LNCaP clone FGC (cell line): ENCODE measurements at regions not wholly inside any gene's neighbourhood (a gene's known extent, or its start where the extent isn't known, plus 50 kb on each side); places are given as distances from the start of the nearest gene placed in this dataset.

ENCODE experiments used
- DNase-seq: peaks from one replicate; pipeline ENCODE4 v3.0.0-alpha.2; 2011; ENCODE audit warnings: low read depth
- H3K4me3 ChIP-seq: 2 replicates; pipeline ENCODE4 v1.5.1; 2011; ENCODE audit warnings: mild to moderate bottlenecking, low read depth, low read length, control low read depth
- CTCF ChIP-seq: IDR thresholded peaks from 2 replicates; pipeline ENCODE4 v1.5.1; 2012; ENCODE audit warnings: mild to moderate bottlenecking; ENCODE audit not compliant: control insufficient read depth, insufficient read depth; ENCODE audit errors: extremely low read depth

DNA sequence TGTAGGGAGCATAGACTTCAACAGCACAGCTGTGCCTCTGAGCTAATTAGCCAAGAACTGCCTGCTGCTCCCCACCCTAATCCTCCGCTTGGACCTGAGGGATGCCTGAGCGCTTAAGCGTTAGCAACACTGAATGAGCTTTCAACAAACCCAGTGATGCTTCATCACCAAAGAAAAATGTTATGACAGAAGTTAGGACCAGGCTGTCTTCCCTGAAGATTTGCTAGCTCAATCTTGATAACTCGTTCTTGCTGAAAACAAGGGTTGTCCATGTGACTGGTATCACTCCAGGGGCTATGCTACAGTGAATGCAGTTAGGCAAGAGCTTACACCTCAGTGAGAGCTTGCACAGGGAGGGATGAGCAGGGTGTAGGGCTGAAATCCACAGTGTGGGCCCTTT lies 190.7 kb upstream of the SIX2 start:
- no peak for DNase-seq
- H3K4me3 ChIP-seq: no peak overlapping the region
- no peak for TF ChIP-seq CTCF

DNA sequence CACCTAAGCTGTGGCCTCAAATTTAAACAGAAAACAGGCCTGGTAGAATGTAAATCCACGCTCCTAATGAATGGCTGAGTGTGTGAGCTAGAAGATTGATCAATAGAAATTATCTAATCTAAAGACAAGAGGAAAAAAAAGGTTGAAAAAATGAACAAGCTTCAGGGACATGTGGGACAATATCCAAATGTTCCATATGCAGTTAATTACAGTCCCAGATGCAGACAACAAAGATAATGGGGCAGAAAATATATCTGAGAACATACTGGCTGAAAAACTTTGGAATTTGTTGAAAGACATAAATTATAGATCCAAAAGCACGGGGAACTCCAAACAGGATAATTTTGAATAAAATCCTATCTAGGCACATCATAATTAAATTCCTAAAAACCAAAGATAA lies 186.7 kb upstream of the SIX2 start:
- DNase-seq: no peak
- TF ChIP-seq CTCF: no peak
- no peak overlapping the region for H3K4me3 ChIP-seq

DNA sequence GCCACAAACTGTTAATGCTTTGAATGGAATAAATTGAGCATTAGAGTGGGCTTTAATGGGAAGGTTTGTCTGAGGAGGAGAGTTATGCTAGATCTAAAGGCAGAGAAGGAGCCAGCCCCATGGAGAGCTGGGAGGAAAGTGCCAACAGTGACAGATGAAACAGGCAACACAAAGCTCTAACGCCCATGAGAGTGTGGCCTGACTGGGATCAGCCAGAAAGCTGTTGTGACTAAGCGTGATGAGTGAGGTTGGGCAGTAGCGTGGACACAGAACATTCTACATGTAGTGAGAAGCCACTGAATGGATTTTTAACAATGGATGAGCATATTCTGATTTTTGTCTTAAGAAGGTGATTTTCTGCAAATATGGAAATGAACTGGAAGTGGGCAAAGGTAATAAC lies 185.3 kb upstream of the SIX2 start:
- no peak for TF ChIP-seq CTCF
- no peak for DNase-seq
- H3K4me3 ChIP-seq: no peak overlapping the region

- TF ChIP-seq CTCF: no peak
- H3K4me3 ChIP-seq: no peak overlapping the region
- DNase-seq: no peak
These were observed 184.3 kb upstream of the SIX2 start for GRCh38 chr2:45193581-45193980.

DNA sequence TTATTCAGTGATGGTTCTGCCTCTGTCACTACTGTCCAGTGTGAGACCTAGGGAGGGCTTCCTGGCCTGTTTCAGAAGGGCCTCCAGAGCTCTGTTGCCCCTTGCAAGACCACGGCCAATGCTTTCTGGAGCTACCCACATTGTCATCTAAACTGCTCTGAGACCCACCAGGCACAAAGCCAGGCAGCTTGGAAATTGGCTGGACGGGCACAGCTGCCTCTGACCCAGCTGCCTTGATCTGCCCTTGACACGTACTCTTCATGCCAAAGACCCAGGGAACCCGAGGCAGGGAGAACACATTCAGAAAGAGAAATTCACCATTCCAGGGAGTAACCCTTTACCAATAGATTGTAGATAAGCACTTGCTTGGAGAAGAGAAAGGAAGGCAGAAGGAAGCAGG lies 183.7 kb upstream of the SIX2 start:
- no peak overlapping the region for H3K4me3 ChIP-seq
- TF ChIP-seq CTCF: no peak
- no peak for DNase-seq

DNA sequence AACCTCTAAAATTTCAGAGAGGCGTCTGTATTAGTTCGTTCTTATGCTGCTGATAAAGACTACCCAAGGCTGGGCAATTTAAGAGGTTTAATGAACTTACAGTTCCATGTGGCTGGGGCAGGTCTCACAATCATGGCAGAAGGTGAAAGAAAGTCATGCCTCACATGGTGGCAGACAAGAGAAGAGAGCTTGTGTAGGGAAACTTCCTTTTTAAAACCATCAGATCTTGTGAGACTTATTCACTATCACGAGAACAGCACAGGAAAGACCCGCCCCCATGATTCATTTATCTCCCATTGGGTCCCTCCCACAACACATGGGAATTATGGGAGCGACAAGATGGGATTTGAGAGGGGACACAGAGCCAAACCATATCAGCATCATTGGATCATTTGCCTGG lies 183.2 kb upstream of the SIX2 start:
- TF ChIP-seq CTCF: no peak

DNA sequence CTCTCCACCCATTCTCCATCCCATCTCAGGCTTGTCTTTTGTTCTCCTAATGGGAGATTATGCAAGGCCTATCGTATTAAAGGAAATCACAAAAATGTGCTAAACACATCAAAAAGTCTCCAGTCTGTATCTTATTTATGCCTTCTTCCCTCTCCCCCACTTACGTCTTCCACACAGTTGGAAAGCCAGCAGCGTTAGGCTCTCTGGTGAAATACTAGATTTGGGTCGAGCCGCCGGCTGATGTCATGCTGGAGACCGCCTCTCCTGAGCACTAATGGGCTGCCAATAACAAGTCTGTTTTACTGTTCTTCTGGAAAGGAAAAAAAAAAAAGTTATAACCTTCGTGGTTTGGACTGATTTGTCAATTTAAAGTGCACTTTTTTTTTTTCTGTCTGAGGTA lies 182.7 kb upstream of the SIX2 start:
- no peak for TF ChIP-seq CTCF
- no peak for DNase-seq
- H3K4me3 ChIP-seq: no peak overlapping the region

More for the DNA sequence above, 183.2 kb upstream of the SIX2 start:
- no peak for DNase-seq
- no peak overlapping the region for H3K4me3 ChIP-seq
